PC-9 (cell line): ENCODE measurements at regions not wholly inside any gene's neighbourhood (a gene's known extent, or its start where the extent isn't known, plus 50 kb on each side); places are given as distances from the start of the nearest gene placed in this dataset.

Experiments
- BruUV-seq: library from RNA; stranded (reverse); fragments of 400-500 nt; replicated peaks from 2 replicates; lab custom pipeline; 2021; lab: Mats Ljungman, UMichigan
- CTCF ChIA-PET: fragments of 300-600 bp; sonication (Branson Sonifier 250); formaldehyde crosslinking; loops from one replicate; lab custom pipeline; 2022; ENCODE audit warnings: antibody characterized with exemption; lab: Charles Lee
- POLR2A ChIA-PET: fragments of 300-600 bp; sonication (Branson Sonifier 250); formaldehyde crosslinking; loops from one replicate; lab custom pipeline; 2022; ENCODE audit warnings: antibody characterized with exemption; ENCODE audit not compliant: unreplicated experiment; lab: Charles Lee
- DNase-seq, 2 experiments: peaks; one replicate each; pipeline versions ENCODE4 v3.0.0 to v3.0.0-alpha.2; 2015 to 2022; ENCODE audit warnings: mixed read lengths in 1 of 2
- H2AFZ ChIP-seq: fragments of 200-600 bp; sonication (generic); 2 replicates; pipeline ENCODE4 v1.8.1; 2017; ENCODE audit warnings: antibody characterized with exemption
- H3F3A ChIP-seq: fragments of 200-600 bp; sonication (generic); 2 replicates; pipeline ENCODE4 v1.8.1; 2017; ENCODE audit warnings: antibody characterized with exemption, mild to moderate bottlenecking, low read depth; ENCODE audit not compliant: insufficient read depth
- H3K27ac ChIP-seq: fragments of 200-600 bp; sonication (generic); 2 replicates; pipeline ENCODE4 v1.6.1; 2016; ENCODE audit warnings: mixed run types
- H3K27me3 ChIP-seq: fragments of 200-600 bp; sonication (generic); 2 replicates; pipeline ENCODE4 v1.6.1; 2016; ENCODE audit warnings: low read depth, mixed run types; ENCODE audit not compliant: insufficient read depth
- H3K36me3 ChIP-seq: fragments of 200-600 bp; sonication (generic); 2 replicates; pipeline ENCODE4 v1.6.1; 2016; ENCODE audit warnings: low read depth, mixed run types
- H3K4me1 ChIP-seq: fragments of 200-600 bp; sonication (generic); replicated peaks from 2 replicates; pipeline ENCODE4 v1.6.1; 2016; ENCODE audit warnings: mixed run types; ENCODE audit not compliant: insufficient read depth
- H3K4me2 ChIP-seq: fragments of 200-600 bp; sonication (generic); 2 replicates; pipeline ENCODE4 v1.6.1; 2017; ENCODE audit warnings: mixed run types
- H3K4me3 ChIP-seq: fragments of 200-600 bp; sonication (generic); 2 replicates; pipeline ENCODE4 v1.6.1; 2016; ENCODE audit warnings: mixed run types
- H3K79me2 ChIP-seq: fragments of 200-600 bp; sonication (generic); 2 replicates; pipeline ENCODE4 v1.6.1; 2017; ENCODE audit warnings: low read depth, mixed run types
- H3K9me2 ChIP-seq: fragments of 200-600 bp; sonication (generic); 2 replicates; pipeline ENCODE4 v1.8.1; 2017; ENCODE audit warnings: mild to moderate bottlenecking; ENCODE audit not compliant: insufficient read depth
- H3K9me3 ChIP-seq: fragments of 200-600 bp; sonication (generic); 2 replicates; pipeline ENCODE4 v1.8.1; 2016; ENCODE audit warnings: low read depth; ENCODE audit not compliant: insufficient read depth
- H4K20me1 ChIP-seq: fragments of 200-600 bp; sonication (generic); 2 replicates; pipeline ENCODE4 v1.8.1; 2017; ENCODE audit not compliant: insufficient read depth
- CTCF ChIP-seq: fragments of 200-600 bp; sonication (generic); conservative IDR thresholded peaks from 2 replicates; pipeline ENCODE4 v1.6.1; 2017; ENCODE audit warnings: mixed run types, antibody characterized with exemption, mild to moderate bottlenecking, moderate library complexity
- EZH2 ChIP-seq: fragments of 200-600 bp; sonication (generic); IDR thresholded peaks from 2 replicates; pipeline ENCODE4 v1.8.0; 2017; ENCODE audit warnings: antibody characterized with exemption, low read depth
- intact Hi-C: fragments of 100-400 bp; cut with micrococcal nuclease; formaldehyde crosslinking; loops from one replicate; pipeline ENCODE4 v1.10.0; 2022; ENCODE audit not compliant: unreplicated experiment

- H3K9me3 ChIP-seq: no peaks in the 10 kb centered on the region
- intact Hi-C loops: no loop called here
- DNase-seq: no peak
- H3K27me3 ChIP-seq: no peaks in the 10 kb centered on the region
- H3F3A ChIP-seq: no peaks in the 10 kb centered on the region
- H2AFZ ChIP-seq: no peak overlapping the region
- no peaks in the 10 kb centered on the region for H3K36me3 ChIP-seq
- ChIA-PET POLR2A (no interaction called here), CTCF (no interaction called here)
- no TSS peak for BruUV-seq
- no peak overlapping the region for H3K4me3 ChIP-seq
- no peaks in the 10 kb centered on the region for H3K9me2 ChIP-seq
- H4K20me1 ChIP-seq: no peaks in the 10 kb centered on the region
- H3K79me2 ChIP-seq: no peaks in the 10 kb centered on the region
- H3K27ac ChIP-seq: no peak overlapping the region
- H3K4me1 ChIP-seq: no peaks in the 10 kb centered on the region
- no peak for TF ChIP-seq CTCF
- no peak for TF ChIP-seq EZH2
- no peak overlapping the region for H3K4me2 ChIP-seq
These were observed 55.0 kb upstream of the EXOC2 start for GRCh38 chr6:747921-748320.

GRCh38 chr6:747028-747427 is 54.1 kb upstream of the EXOC2 start:
- H3K9me3 ChIP-seq: no peaks in the 10 kb centered on the region
- H3K4me3 ChIP-seq: no peak overlapping the region
- no peaks in the 10 kb centered on the region for H3K36me3 ChIP-seq
- intact Hi-C loops: no loop called here
- no peak for DNase-seq
- no peaks in the 10 kb centered on the region for H3K79me2 ChIP-seq
- H4K20me1 ChIP-seq: no peaks in the 10 kb centered on the region
- ChIA-PET CTCF (no interaction called here), POLR2A (no interaction called here)
- no peaks in the 10 kb centered on the region for H3K27me3 ChIP-seq
- no peak overlapping the region for H3K4me2 ChIP-seq
- BruUV-seq: no TSS peak
- H3K4me1 ChIP-seq: no peaks in the 10 kb centered on the region
- H3K27ac ChIP-seq: no peak overlapping the region
- no peaks in the 10 kb centered on the region for H3F3A ChIP-seq
- no peaks in the 10 kb centered on the region for H3K9me2 ChIP-seq
- TF ChIP-seq EZH2: no peak
- no peak overlapping the region for H2AFZ ChIP-seq

GRCh38 chr6:744666-745353 is 51.9 kb upstream of the EXOC2 start:
- Histone ChIP-seq H2AFZ (no peak overlapping the region), H3K4me3 (no peak overlapping the region), H4K20me1 (no peaks in the 10 kb centered on the region), H3K36me3 (no peaks in the 10 kb centered on the region), H3K4me2 (no peak overlapping the region), H3K9me2 (no peaks in the 10 kb centered on the region), H3K4me1 (no peaks in the 10 kb centered on the region), H3K27ac (no peak overlapping the region), H3F3A (no peaks in the 10 kb centered on the region), H3K27me3 (no peaks in the 10 kb centered on the region), H3K79me2 (no peaks in the 10 kb centered on the region), H3K9me3 (no peaks in the 10 kb centered on the region)
- no peak for TF ChIP-seq CTCF
- no peak for TF ChIP-seq EZH2
- no TSS peak for BruUV-seq
- ChIA-PET POLR2A (no interaction called here), CTCF (no interaction called here)
- intact Hi-C loops: no loop called here
- no peak for DNase-seq
